ENCODE measurements at regions not wholly inside any gene's neighbourhood (a gene's known extent, or its start where the extent isn't known, plus 50 kb on each side); places are given as distances from the start of the nearest gene placed in this dataset.

- ATAC-seq (no peak), DNase-seq (ENCODE audit: low read depth, low spot score) (no peak)
- POLR2A ChIA-PET, result no interaction called here
- no peaks in the 10 kb centered on the region for H3K79me2 ChIP-seq (ENCODE audit: insufficient read depth, low read length)
- no peak overlapping the region for H3K4me3 ChIP-seq (replicated peaks in 1 of 2; ENCODE audit: low read depth in 1 of 2, low read length in 2 of 2)
- no peaks in the 10 kb centered on the region for H3K36me3 ChIP-seq (ENCODE audit: control insufficient read depth in 1 of 2, insufficient read depth in 2 of 2, low read length in 2 of 2)
- H3K4me2 ChIP-seq (ENCODE audit: low read length), result no peak overlapping the region
- no peak overlapping the region for H2AFZ ChIP-seq (ENCODE audit: low read depth, low read length, poor library complexity, severe bottlenecking)
- no peaks in the 10 kb centered on the region for H3K27me3 ChIP-seq (ENCODE audit: insufficient read depth, low read length)
- BruUV-seq (replicated peaks), result no TSS peak
- H3K9me2 ChIP-seq (ENCODE audit: insufficient read depth), result no peaks in the 10 kb centered on the region
- no peaks in the 10 kb centered on the region for H3K9me3 ChIP-seq (ENCODE audit: control insufficient read depth in 1 of 2, insufficient read depth in 1 of 2, low read depth in 1 of 2, low read length in 2 of 2)
- CTCF ChIA-PET, result no interaction called here
- no peak overlapping the region for H3K9ac ChIP-seq (ENCODE audit: low read length)
- H4K20me1 ChIP-seq (ENCODE audit: insufficient read depth), result no peaks in the 10 kb centered on the region
- no peak overlapping the region for H3K27ac ChIP-seq (ENCODE audit: low read depth, low read length)
- RAD21 ChIA-PET (ENCODE audit: low non-redundant PET in 1 of 2, low total read pairs in 2 of 2, uncharacterized antibody in 2 of 2, unreplicated experiment in 2 of 2), result no interaction called here
- no peaks in the 10 kb centered on the region for H3K4me1 ChIP-seq (ENCODE audit: control insufficient read depth in 1 of 2, insufficient read depth in 2 of 2, low read length in 2 of 2)
- TF ChIP-seq CTCF (IDR thresholded peaks at IDR 0.05 in 2 of 3, conservative IDR thresholded peaks at IDR 0.05 in 1 of 3; ENCODE audit: borderline replicate concordance in 1 of 3, insufficient read depth in 1 of 3, low read depth in 2 of 3, low read length in 2 of 3), result no peak
- no peak for TF ChIP-seq SIN3A (IDR thresholded peaks at IDR 0.05; ENCODE audit: low read depth)
- TF ChIP-seq EGR1 (IDR thresholded peaks at IDR 0.05; ENCODE audit: low read depth), result no peak
- TF ChIP-seq EZH2phosphoT487 (IDR thresholded peaks at IDR 0.05; ENCODE audit: borderline replicate concordance), result no peak
- intact Hi-C loops (cut with micrococcal nuclease), result no loop called here
Observed at GRCh38 chr4:107312366-107312765, 276.3 kb upstream of the DKK2 start.

GRCh38 chr4:107304699-107305286 lies 268.7 kb upstream of the DKK2 start:
- Histone ChIP-seq H3K36me3 (ENCODE audit: control insufficient read depth in 1 of 2, insufficient read depth in 2 of 2, low read length in 2 of 2) (no peaks in the 10 kb centered on the region), H3K4me3 (replicated peaks in 1 of 2; ENCODE audit: low read depth in 1 of 2, low read length in 2 of 2) (no peak overlapping the region), H3K9ac (ENCODE audit: low read length) (no peak overlapping the region), H3K27me3 (ENCODE audit: insufficient read depth, low read length) (no peaks in the 10 kb centered on the region), H4K20me1 (ENCODE audit: insufficient read depth) (no peaks in the 10 kb centered on the region), H3K4me1 (ENCODE audit: control insufficient read depth in 1 of 2, insufficient read depth in 2 of 2, low read length in 2 of 2) (no peaks in the 10 kb centered on the region), H3K4me2 (ENCODE audit: low read length) (no peak overlapping the region), H3K9me2 (ENCODE audit: insufficient read depth) (no peaks in the 10 kb centered on the region; the same call in 1 of the 2 replicates), H3K27ac (ENCODE audit: low read depth, low read length) (no peak overlapping the region), H3K9me3 (ENCODE audit: control insufficient read depth in 1 of 2, insufficient read depth in 1 of 2, low read depth in 1 of 2, low read length in 2 of 2) (no peaks in the 10 kb centered on the region), H3K79me2 (ENCODE audit: insufficient read depth, low read length) (no peaks in the 10 kb centered on the region), H2AFZ (ENCODE audit: low read depth, low read length, poor library complexity, severe bottlenecking) (no peak overlapping the region)
- ATAC-seq (no peak), DNase-seq (ENCODE audit: low read depth, low spot score) (no peak)
- RAD21 ChIA-PET (ENCODE audit: low non-redundant PET in 1 of 2, low total read pairs in 2 of 2, uncharacterized antibody in 2 of 2, unreplicated experiment in 2 of 2), result no interaction called here
- no peak for TF ChIP-seq MAX (IDR thresholded peaks at IDR 0.05)
- TF ChIP-seq RAD21 (IDR thresholded peaks at IDR 0.05; ENCODE audit: low read depth), result no peak
- no TSS peak for BruUV-seq (replicated peaks)
- intact Hi-C loops (cut with micrococcal nuclease), result no loop called here
- CTCF ChIA-PET, result no interaction called here
- POLR2A ChIA-PET, result no interaction called here
